ENCODE measurements at regions not wholly inside any gene's neighbourhood (a gene's known extent, or its start where the extent isn't known, plus 50 kb on each side); places are given as distances from the start of the nearest gene placed in this dataset.
"Not testable (repeated sequence)": the region's sequence is repeated elsewhere in the genome, so short reads cannot be mapped to it uniquely, and the experiment has no call there.

- no peak for DNase-seq
Measured at GRCh38 chr12:45490232-45490881, 239.1 kb upstream of the ARID2 start.

- no peak for DNase-seq
Measured at GRCh38 chr12:45494279-45494678, 235.2 kb upstream of the ARID2 start.

- no peak for DNase-seq
Measured at GRCh38 chr12:45498645-45499044, 230.9 kb upstream of the ARID2 start.

GRCh38 chr12:45502481-45503128 is 226.9 kb upstream of the ARID2 start:
- DNase-seq, result no peak

- no peak for DNase-seq
Measured at GRCh38 chr12:45503899-45504298, 225.6 kb upstream of the ARID2 start.

- DNase-seq, result no peak
Measured at GRCh38 chr12:45504316-45505010, 225.0 kb upstream of the ARID2 start.

- no peak for DNase-seq
Measured at GRCh38 chr12:45509187-45509586, 220.3 kb upstream of the ARID2 start.

- DNase-seq, result no peak
Measured at GRCh38 chr12:45509621-45510020, 219.9 kb upstream of the ARID2 start.

- no peak for DNase-seq
Measured at GRCh38 chr12:45517381-45517780, 212.1 kb upstream of the ARID2 start.

GRCh38 chr12:45518291-45519235 is 210.9 kb upstream of the ARID2 start:
- DNase-seq, result no peak

GRCh38 chr12:45522227-45522626 is 207.3 kb upstream of the ARID2 start:
- DNase-seq, result no peak

GRCh38 chr12:45526823-45527222 is 202.7 kb upstream of the ARID2 start:
- not testable (repeated sequence) for DNase-seq

GRCh38 chr12:45532113-45532512 is 197.4 kb upstream of the ARID2 start:
- no peak for DNase-seq

- DNase-seq, result no peak
Measured at GRCh38 chr12:45535610-45536180, 193.8 kb upstream of the ARID2 start.

GRCh38 chr12:45536284-45536683 is 193.2 kb upstream of the ARID2 start:
- DNase-seq, result no peak

GRCh38 chr12:45540661-45541341 is 188.7 kb upstream of the ARID2 start:
- DNase-seq, result no peak

- DNase-seq, result peak; percentile 82
Measured at GRCh38 chr12:45543887-45544286, 185.6 kb upstream of the ARID2 start.

GRCh38 chr12:45546545-45546944 is 183.0 kb upstream of the ARID2 start:
- DNase-seq, result no peak

- no peak for DNase-seq
Measured at GRCh38 chr12:45547132-45547531, 182.4 kb upstream of the ARID2 start.

GRCh38 chr12:45547822-45548221 is 181.7 kb upstream of the ARID2 start:
- DNase-seq, result no peak

GRCh38 chr12:45548426-45548825 is 181.1 kb upstream of the ARID2 start:
- no peak for DNase-seq
